HG03469 (cell line): ENCODE measurements at regions not wholly inside any gene's neighbourhood (a gene's known extent, or its start where the extent isn't known, plus 50 kb on each side); places are given as distances from the start of the nearest gene placed in this dataset.

Experiments
- ATAC-seq: cut with Tn5 transposase; IDR thresholded peaks from one replicate; pipeline ENCODE4 v1.9.1; 2021; ENCODE audit warnings: mild to moderate bottlenecking, moderate library complexity, moderate number of reproducible peaks; ENCODE audit not compliant: unreplicated experiment

DNA sequence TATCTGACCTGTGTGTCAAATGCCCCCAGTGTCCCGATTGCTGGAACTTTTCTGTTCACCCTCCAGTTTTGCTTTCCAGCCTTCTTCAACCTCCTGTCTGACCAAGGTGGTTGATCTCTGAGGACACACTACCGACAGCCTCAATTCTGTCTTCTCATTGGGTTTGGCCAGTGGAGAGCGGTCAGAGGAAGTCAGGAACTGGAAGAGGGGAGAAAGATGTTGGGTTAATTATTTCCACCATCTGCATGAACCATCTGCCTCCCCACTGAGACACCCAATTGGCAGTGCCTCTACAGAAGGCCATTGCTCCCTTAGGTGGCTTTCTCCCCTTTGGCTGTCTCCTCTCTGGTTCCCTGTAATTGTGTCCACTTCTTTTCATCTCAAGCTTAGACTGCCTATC is 154.3 kb upstream of the RAI14 start:
- ATAC-seq: no peak

DNA sequence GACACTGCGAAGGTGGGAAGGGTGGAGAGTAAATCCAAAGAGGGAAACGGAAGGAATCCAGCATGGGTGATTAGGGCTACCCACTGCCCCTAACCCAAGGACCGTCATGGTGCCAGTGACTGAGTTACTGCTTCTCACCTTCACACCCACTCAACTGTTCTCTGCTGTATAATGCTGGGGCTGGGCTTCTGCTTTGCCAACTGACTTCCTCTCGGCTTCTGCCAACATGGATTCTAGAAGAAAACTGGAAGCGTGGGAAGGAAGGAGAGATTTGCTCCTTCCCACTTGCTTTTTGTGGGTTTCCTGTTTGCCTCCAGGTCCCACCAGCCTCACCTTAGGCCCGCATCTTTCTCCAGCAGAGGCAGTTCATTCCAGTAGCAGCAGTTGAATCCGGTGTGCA is 153.5 kb upstream of the RAI14 start:
- no peak for ATAC-seq

DNA sequence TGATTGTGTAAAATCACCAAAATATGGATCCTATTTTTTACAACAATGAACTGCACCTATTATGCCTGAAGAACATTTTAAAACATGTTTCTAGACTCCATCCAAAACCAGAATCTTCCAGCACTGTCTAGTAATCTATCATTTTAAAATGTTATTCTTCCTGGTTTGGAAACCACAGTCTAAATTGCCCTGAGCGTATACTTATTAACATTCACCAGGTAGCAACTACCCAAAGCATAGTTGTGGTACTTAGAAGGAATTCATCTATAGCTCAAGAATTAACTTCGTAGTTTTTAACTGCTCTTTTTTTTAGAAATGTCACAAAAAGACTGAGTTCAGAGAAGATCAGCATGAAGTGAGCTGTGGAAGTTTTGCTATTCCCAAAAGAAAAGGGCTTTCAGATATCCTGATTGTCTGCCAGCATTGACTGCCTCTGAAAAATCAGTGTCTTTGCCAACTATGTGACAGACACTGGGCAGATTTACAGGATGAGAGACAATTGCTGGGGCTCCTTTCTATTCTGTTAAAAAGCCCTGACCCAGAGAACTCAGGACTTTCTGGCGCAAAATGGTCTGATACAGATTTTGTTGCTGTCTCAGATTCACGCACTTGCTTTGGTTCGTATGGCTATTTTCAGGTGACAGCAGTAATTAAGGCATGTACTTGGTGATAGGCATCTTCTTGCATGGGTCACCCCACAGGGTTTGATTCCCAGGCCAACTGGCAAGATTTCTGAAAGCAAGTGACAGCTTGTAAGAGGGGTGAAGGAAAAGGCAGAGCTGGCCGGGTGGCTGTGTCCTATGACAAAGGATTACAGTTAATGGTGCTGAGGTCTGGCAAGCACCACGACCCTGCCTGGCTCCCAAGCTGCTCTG is 152.5 kb upstream of the RAI14 start:
- ATAC-seq: no peak

DNA sequence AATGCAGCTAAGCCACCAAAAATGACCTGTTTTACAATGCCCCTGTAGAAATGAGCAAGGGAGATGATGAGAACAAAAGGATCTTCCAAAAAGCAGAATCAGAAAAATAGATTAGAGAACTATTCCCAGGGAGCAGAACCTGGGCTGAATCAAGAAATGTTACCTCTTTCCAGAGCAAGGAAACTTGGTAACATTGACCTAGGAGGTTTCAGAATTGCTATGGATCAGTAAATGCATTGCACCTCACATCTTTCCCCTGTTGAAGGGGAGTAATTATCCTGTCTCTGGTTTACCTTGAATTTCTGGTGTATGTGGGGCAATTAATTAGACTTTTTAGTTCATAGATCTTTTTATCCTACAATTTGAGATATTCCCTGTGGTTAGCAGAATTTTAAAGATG is 151.2 kb upstream of the RAI14 start:
- ATAC-seq: no peak

DNA sequence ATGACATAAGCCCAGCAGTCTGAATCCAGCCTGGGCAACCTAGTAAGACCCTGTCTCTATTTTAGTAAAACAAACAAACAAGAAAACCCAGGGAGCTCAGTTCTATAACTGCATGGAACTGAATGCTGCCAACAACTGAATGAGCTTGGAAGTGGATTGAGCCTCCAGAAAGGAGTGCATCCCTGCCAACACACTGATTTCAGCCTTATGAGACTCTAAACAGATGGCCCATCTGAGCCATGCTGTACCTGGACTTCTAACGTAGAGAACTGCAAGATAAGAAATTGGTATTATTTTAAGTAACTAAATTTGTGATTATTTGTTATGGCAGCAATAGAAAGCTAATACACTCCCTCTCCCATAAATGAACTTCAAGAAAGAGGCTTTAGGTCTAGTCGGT is 150.4 kb upstream of the RAI14 start:
- ATAC-seq: no peak

DNA sequence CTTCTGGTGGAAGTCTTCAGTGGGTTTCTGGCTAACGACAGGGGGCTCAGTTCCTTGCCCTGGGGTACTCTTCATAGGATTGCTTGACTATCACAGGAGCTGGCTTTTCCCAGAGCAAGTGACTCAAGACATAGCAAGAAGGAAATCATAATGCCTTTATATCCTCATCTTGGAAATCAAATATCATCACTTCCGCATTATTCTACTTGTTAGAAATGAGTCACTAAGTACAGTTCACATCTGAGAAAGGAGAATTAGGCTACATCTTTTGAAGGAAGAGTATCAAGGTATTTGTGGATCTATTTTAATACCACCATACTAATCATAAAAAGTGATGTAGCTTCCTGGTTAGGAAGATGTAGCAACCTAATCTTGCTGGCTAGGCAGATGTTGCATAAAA is 148.2 kb upstream of the RAI14 start:
- ATAC-seq: no peak

DNA sequence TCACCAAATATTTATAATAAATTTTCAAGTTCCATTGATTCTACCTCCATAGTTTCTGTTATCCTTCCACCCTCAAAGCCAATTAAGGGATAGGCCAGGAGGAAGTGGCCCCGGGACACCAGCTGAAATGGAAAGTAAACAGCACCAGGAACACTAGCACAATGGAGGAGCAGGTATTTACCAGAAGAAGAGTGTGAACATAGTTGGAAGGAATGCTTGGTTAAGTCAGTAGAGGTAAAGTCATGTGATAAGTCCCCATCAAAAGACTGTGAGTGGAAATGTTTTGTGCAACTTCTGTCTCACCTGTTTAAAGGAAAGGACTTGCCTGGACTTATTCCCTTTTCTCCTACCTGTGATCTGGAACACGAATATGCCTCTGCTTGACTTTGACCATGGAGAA is 146.7 kb upstream of the RAI14 start:
- ATAC-seq: no peak

DNA sequence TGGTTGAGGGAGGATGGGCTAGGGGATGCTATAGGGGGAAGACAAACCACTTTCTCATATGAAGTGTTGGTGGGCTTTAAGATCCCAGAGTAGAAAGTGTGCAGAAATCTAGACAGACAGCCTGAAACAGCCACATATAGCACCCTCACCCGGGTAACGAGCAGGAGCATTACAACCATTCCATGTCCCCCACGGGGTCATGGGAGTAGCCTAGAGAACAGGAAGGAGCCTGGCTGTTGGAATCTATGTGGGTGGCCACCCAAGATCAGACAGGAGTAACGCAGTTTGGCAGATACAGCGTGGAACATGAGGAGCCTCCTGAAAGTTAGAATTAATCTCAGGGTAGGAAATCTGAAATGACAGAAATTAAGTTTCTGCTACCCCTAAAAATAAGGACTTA is 146.1 kb upstream of the RAI14 start:
- no peak for ATAC-seq

DNA sequence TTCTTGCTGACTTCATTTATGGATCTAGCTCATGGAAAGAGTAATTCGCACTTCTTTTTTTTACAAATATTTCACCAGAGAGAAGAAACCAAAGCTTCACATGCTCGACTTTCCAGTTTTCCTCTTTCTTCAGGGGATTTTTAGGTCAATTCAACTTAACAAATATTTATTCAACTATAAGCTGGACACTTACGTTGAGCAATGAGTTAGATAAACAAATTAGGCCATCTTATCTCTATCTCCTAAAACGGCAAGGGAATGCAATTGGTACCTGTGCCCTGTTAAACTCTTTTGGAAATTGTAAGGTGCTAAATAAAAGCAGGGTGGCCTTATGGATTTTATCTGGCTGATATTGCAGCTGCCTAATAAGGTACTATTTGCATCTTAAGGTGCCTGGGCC is 145.1 kb upstream of the RAI14 start:
- ATAC-seq: no peak

DNA sequence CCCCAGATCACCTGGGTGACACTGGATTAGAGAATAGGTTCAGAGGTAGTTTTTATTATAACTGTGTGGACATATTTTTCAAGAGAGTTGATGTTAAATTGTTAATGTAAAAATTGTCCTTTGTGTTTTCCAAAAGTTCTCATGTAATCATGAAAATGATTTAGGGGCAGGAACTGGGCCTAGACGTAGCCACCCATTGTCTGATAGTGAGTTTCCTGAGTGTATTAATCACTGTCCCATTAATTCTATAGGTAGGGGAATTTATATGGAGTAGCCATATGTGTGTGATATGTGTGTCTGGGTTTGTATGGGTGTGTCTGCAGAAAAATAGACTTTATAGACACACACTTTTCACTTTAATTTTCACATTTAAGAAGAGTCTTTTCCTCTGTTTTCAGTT is 144.6 kb upstream of the RAI14 start:
- ATAC-seq: no peak

DNA sequence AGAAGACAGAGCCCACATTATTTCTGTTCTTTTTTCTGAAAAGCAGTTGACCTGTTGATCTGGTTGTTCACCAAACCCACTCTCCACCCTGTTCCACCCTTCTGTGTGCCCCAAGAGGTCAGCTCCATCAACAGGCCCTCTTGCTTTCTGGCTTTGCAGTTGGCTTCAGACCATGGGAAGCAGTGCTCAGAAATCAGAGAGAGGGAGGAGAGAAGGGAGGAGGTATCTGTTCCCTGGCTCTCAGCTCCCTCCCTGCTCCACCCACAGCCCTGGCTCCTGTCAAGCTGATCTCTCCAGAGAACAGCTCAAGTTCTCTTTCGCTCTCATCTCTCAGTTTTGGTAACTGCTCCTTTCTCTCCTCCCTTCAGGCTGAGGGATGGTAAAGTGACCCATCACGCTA is 144.2 kb upstream of the RAI14 start:
- ATAC-seq: no peak

DNA sequence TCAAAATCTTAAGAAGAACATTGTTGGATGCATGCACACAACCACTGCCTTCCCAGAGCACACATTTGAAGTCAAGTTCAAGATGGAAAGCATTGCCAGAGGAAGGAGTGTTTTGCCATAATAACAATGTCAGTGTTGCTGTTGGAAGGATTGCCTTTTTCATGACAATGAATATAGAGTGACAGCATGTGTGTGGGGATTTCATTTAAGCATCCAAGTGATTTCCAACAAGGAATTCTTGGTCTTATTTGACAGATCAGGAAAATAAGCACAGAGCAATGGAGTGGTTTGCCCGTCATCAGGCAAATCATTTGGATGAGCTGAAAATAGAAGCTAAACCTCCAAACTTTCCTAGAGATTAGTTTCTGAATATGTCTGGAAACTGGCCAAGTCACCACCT is 140.0 kb upstream of the RAI14 start:
- ATAC-seq: no peak

DNA sequence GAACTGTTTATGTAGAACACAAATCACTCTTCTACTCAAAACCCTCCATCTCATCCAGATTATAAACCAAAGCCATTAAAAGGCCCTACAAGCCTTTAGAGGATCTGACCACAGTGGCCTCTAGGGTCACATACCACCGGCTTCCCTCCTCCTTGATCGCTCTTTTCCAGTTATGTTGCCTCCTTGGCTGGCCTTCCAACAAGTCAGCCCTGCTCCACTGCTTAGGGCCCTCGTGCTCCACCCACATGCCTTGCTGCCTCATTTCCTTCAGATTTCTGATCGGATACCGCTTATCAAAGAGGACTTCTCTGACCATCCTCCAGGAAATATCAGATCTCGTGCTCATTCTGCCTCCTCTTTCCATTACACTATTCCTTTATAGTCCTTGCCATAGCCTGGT is 139.4 kb upstream of the RAI14 start:
- ATAC-seq: no peak

DNA sequence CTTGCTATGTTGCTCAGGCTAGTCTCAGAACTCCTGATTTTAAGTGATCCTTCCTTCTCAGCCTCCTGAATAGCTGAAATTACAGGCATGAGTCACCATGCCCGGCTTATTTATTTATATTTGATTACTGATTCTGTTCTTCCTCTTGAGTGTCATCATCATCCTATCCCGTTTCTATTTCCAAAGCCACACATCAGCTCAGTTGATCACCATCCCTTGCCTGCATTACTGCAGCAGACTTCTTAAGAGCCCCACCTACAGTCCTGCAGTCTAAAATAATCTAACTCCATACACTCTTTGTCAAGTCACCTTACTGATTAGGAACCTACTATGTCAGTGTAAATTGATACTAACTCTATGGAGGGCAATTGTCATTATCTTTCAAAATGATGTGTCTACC is 138.9 kb upstream of the RAI14 start:
- ATAC-seq: no peak

DNA sequence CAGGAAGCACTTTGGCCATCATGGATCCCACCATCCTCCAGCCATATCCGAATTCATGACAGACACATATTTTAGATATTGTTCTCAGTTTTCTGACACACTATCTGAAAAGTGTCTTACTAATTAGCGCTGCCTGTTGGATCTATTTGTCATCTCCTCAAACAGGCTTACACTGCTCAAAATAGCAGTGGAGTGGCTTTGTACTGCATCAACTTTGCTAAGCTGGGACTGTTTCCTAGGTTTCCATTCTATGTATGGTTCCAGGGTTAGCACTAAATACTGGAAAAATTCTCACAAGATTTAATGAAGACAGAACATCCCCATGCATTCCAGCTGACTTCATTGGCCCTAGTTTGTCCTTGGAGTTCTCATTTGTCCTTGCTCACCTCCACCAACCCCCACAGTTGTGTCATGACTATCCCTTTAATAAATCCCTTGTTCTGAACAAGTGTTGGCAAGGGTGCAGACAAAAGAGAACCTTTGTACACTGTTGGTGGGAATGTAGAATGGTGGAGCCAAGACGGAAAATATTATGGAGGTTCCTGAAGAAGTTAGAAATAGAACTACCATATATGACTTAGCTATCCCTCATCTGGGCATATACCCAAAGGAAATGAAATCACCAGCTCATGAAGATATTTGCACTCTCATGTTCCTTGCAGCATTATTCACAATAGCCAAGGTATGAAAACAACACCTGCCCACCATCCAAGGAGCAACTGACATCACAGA is 136.5 kb upstream of the RAI14 start:
- ATAC-seq: no peak

DNA sequence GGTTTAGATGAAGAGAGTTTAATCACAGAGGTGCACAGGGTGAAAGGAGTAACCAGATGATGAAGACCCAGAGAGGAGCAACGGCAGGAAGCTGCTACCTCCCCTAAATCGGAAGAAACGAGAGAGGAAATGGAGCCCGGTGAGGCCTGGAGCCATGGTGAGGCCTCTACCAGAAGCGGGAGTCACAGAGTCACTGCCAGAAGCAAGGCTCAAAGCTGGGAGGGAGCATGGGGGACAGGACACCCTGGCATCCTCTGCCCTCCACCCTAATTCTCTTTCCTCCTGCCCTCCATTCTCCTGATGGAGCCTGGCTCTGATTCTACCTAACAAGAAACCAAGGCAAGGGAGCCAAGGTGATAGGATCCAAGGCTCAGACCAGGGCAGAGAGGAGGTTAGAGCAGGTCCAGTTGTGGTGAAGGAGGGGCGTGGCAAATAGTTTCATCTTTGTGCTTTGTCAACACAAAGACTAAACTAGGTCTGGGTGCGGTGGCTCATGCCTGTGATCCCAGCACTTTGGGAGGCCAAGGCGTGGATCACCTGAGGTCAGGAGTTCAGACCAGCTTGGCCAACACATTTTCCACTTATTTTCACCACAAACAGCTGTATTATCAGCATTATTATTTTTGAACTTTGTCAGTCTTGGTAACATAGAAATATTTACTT is 134.4 kb upstream of the RAI14 start:
- no peak for ATAC-seq

DNA sequence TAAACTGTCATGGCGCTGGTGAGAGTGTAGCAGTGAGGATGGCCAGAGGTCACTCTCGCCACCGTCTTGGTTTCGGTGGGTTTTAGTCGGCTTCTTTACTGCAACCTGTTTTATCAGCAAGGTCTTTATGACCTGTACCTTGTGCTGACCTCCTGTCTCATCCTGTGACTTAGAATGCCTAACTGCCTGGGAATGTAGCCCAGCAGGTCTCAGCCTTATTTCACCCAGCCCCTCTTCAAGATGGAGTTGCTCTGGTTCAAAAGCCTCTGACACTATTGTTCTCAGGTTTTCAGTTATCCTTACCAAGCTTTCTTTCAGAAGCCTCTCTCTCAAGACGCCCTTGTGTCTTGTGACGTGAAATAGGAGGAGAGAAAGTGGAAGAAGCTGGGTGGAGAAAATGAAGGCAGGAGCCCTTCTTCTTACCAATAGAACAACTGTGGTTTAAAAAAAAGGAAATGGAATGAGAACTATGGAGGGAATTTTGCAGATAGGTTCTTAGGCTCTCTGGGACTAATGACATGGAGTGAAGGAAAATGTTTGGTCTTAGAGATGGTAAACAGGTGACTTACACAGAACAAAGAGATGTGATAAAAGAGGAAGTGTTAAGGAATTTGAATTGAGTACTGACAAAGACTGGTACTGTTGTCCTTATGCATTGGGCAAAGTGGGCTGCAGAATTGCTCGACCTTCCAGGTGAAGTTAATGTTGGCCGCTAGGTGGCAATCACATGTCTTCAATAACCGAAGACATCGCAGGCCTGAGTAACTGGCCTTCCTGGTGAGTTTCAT is 133.3 kb upstream of the RAI14 start:
- peak; percentile 84 for ATAC-seq

DNA sequence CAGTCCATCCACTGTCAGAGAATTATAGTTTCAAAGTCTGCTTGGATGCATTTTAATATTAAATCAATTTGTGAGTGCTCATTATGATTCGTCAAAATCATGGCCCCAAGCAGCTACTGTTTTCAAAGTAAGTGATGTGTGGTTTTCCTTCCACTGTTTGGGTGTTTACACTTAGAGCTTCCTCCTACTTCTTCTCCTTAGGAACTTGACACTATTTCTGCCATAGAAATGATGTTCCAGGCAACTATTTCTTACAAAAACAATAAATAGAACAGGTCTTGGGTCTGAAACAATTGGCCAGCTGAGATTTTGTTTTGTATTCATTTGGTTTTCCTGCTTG is 132.8 kb upstream of the RAI14 start:
- ATAC-seq: no peak

DNA sequence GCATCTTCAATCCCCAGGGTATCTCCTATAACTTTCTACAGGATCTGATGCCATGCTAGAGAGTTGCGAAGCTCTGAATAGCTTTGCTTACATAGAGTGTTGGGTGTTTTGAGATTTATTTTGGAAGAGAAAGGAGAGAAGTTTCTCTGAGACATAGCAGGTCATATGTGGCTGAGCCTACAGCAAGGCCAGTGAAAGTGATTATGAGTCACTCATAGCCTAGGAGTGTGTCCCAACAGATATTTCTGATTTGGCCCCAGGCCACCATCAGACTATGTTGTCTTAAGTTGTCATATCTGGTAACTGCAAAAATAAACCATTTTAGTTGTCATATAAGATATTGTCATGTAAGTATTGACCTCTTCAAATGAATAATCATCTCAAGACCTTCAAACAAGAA is 132.0 kb upstream of the RAI14 start:
- no peak for ATAC-seq

DNA sequence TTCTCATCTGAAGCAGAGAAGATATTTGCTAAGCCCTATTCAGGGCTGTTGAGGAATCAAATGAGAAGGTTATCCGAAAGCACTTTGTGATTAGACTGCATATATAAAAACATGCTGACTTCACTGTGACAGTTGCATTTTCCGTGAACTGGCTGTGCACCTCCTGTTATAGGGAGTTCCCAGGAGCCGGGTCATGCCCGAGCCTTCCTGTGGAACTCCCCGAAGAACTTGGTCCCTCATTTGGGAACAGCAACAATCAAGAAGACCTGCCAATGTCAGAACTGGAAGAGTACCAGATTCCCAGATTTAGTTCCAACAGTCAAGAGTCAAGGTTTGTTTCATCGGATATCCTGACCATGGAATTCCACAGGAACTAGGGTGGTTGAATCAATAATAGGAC is 130.4 kb upstream of the RAI14 start:
- ATAC-seq: no peak

DNA sequence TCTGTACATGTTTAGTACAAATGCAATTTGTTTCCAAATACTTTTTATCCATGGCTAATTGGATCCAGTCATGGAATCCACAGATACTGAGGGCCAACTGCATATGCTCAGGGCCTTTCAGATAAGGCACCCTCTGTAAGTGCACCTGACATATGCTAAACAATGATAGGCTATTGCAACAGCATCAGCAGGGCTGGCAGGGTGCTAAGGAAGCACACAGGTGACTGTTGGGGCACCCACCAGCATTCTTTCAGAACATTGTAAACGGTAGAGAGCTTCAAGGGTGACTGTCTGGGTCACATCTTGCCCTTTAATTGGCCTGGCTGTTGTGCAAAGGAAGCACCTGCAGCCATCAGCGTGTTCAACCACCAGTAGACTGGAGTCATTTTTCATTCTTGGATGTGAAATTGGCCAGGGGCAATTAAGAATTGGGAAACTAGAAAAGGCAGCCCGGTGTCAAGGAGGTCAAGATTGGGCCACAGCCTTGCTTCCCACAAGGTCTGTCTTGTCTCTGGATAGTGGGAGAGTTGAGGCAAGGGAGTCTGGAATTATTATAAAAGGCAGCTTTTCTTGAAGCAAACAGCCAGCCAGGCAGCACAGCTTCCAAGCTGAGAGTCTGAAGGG is 129.3 kb upstream of the RAI14 start:
- ATAC-seq: no peak
